CD4-positive, alpha-beta T cell treated with Interleukin-12 subunit alpha and Interleukin-12 subunit beta, for 1 hour (primary cell): ENCODE measurements at regions not wholly inside any gene's neighbourhood (a gene's known extent, or its start where the extent isn't known, plus 50 kb on each side); places are given as distances from the start of the nearest gene placed in this dataset.

ENCODE experiments used
- DNase-seq: peaks from one replicate; pipeline ENCODE4 v3.0.0-alpha.2; 2020

- no peak for DNase-seq
Observed at GRCh38 chr1:194600716-194601115, 1414.3 kb upstream of the B3GALT2 start.

- DNase-seq = no peak
Observed at GRCh38 chr1:194598098-194598497, 1411.7 kb upstream of the B3GALT2 start.

GRCh38 chr1:194586302-194586701 is 1399.9 kb upstream of the B3GALT2 start:
- DNase-seq = no peak

- no peak for DNase-seq
Observed at GRCh38 chr1:194584052-194584451, 1397.6 kb upstream of the B3GALT2 start.

- no peak for DNase-seq
Observed at GRCh38 chr1:194570476-194570875, 1384.1 kb upstream of the B3GALT2 start.

GRCh38 chr1:194568610-194569009 is 1382.2 kb upstream of the B3GALT2 start:
- no peak for DNase-seq

- DNase-seq = no peak
Observed at GRCh38 chr1:194548071-194548470, 1361.7 kb upstream of the B3GALT2 start.

GRCh38 chr1:194544012-194544411 is 1357.6 kb upstream of the B3GALT2 start:
- no peak for DNase-seq

- DNase-seq = no peak
Observed at GRCh38 chr1:194538453-194538852, 1352.0 kb upstream of the B3GALT2 start.

- no peak for DNase-seq
Observed at GRCh38 chr1:194537521-194537920, 1351.1 kb upstream of the B3GALT2 start.

GRCh38 chr1:194535369-194535768 is 1349.0 kb upstream of the B3GALT2 start:
- no peak for DNase-seq

- DNase-seq = no peak
Observed at GRCh38 chr1:194534784-194535183, 1348.4 kb upstream of the B3GALT2 start.

- DNase-seq = no peak
Observed at GRCh38 chr1:194533641-194534040, 1347.2 kb upstream of the B3GALT2 start.

GRCh38 chr1:194517567-194517966 is 1331.2 kb upstream of the B3GALT2 start:
- DNase-seq = no peak

- DNase-seq = no peak
Observed at GRCh38 chr1:194515916-194516315, 1329.5 kb upstream of the B3GALT2 start.

- DNase-seq = no peak
Observed at GRCh38 chr1:194512957-194513356, 1326.5 kb upstream of the B3GALT2 start.

GRCh38 chr1:194512345-194512744 is 1325.9 kb upstream of the B3GALT2 start:
- no peak for DNase-seq

- DNase-seq = no peak
Observed at GRCh38 chr1:194503209-194503608, 1316.8 kb upstream of the B3GALT2 start.

- DNase-seq = no peak
Observed at GRCh38 chr1:194495434-194495833, 1309.0 kb upstream of the B3GALT2 start.

- DNase-seq = no peak
Observed at GRCh38 chr1:194487172-194487571, 1300.8 kb upstream of the B3GALT2 start.

GRCh38 chr1:194485432-194485831 is 1299.0 kb upstream of the B3GALT2 start:
- DNase-seq = no peak

GRCh38 chr1:194478731-194479130 is 1292.3 kb upstream of the B3GALT2 start:
- no peak for DNase-seq

GRCh38 chr1:194477908-194478307 is 1291.5 kb upstream of the B3GALT2 start:
- DNase-seq = no peak

- DNase-seq = no peak
Observed at GRCh38 chr1:194476872-194477271, 1290.5 kb upstream of the B3GALT2 start.

- DNase-seq = no peak
Observed at GRCh38 chr1:194476351-194476750, 1289.9 kb upstream of the B3GALT2 start.

GRCh38 chr1:194474701-194475100 is 1288.3 kb upstream of the B3GALT2 start:
- DNase-seq = no peak
